NCI-H748 treated with DMSO at 0.1 percent for 48 hours (cell line): ENCODE measurements at regions not wholly inside any gene's neighbourhood (a gene's known extent, or its start where the extent isn't known, plus 50 kb on each side); places are given as distances from the start of the nearest gene placed in this dataset.

ENCODE experiments used
- DNase-seq: peaks from one replicate; lab custom pipeline; 2025; lab: John Stamatoyannopoulos, UW

- no peak for DNase-seq
Measured at GRCh38 chr1:181858135-181858534, 203.4 kb downstream of the ZNF648 start.
